H9 (cell line): ENCODE measurements at regions not wholly inside any gene's neighbourhood (a gene's known extent, or its start where the extent isn't known, plus 50 kb on each side); places are given as distances from the start of the nearest gene placed in this dataset.

Source experiments
- DNase-seq: peaks from one replicate; pipeline ENCODE4 v3.0.0-alpha.2; 2017
- H2AFZ ChIP-seq: one replicate; pipeline ENCODE4 v1.6.1; 2013; ENCODE audit warnings: mild to moderate bottlenecking, low read length, control low read depth, moderate library complexity
- H2AK5ac ChIP-seq: 2 replicates; pipeline ENCODE4 v1.6.1; 2013; ENCODE audit warnings: low read length, control low read depth, mixed read lengths; ENCODE audit not compliant: insufficient read length
- H2BK120ac ChIP-seq: one replicate; pipeline ENCODE4 v1.6.1; 2013; ENCODE audit warnings: low read depth, mild to moderate bottlenecking, low read length, control low read depth, inconsistent platforms; ENCODE audit not compliant: poor library complexity, severe bottlenecking
- H2BK12ac ChIP-seq: 2 replicates; pipeline ENCODE4 v1.6.1; 2013; ENCODE audit warnings: low read length, control low read depth, mixed read lengths, low read depth; ENCODE audit not compliant: insufficient read length
- H2BK15ac ChIP-seq: 2 replicates; pipeline ENCODE4 v1.6.1; 2013; ENCODE audit warnings: low read depth, low read length, control low read depth
- H2BK20ac ChIP-seq: one replicate; pipeline ENCODE4 v1.6.1; 2013; ENCODE audit warnings: low read depth, mild to moderate bottlenecking, low read length, control low read depth, inconsistent platforms; ENCODE audit not compliant: poor library complexity, severe bottlenecking
- H2BK5ac ChIP-seq: 2 replicates; pipeline ENCODE4 v1.6.1; 2013; ENCODE audit warnings: low read length, control low read depth, mixed read lengths; ENCODE audit not compliant: insufficient read length
- H3K14ac ChIP-seq: 2 replicates; pipeline ENCODE4 v1.6.1; 2013; ENCODE audit warnings: low read length, control low read depth; ENCODE audit not compliant: insufficient read depth
- H3K18ac ChIP-seq: 2 replicates; pipeline ENCODE4 v1.6.1; 2013; ENCODE audit warnings: low read depth, mild to moderate bottlenecking, mixed read lengths, low read length, control low read depth; ENCODE audit not compliant: insufficient read length
- H3K23ac ChIP-seq: 2 replicates; pipeline ENCODE4 v1.6.1; 2013; ENCODE audit warnings: low read length, control low read depth, mixed read lengths, low read depth; ENCODE audit not compliant: insufficient read length
- H3K23me2 ChIP-seq: 2 replicates; pipeline ENCODE4 v1.6.1; 2013; ENCODE audit warnings: low read depth, mild to moderate bottlenecking, mixed read lengths, low read length, control low read depth; ENCODE audit not compliant: insufficient read length, poor library complexity, severe bottlenecking
- H3K27ac ChIP-seq: 2 replicates; pipeline ENCODE4 v1.5.1; 2013; ENCODE audit warnings: low read length, control low read depth, mixed read lengths, low read depth; ENCODE audit not compliant: insufficient read length
- H3K27me3 ChIP-seq: 2 replicates; pipeline ENCODE4 v1.6.1; 2013; ENCODE audit warnings: low read length, control low read depth, inconsistent platforms; ENCODE audit not compliant: insufficient read depth
- H3K4ac ChIP-seq: 2 replicates; pipeline ENCODE4 v1.6.1; 2013; ENCODE audit warnings: low read depth, mild to moderate bottlenecking, control low read depth, inconsistent platforms, low read length, moderate library complexity
- H3K4me1 ChIP-seq: 2 replicates; pipeline ENCODE4 v1.6.1; 2013; ENCODE audit warnings: low read length, control low read depth, inconsistent platforms; ENCODE audit not compliant: insufficient read depth
- H3K4me2 ChIP-seq: 2 replicates; pipeline ENCODE4 v1.6.1; 2013; ENCODE audit warnings: low read length, control low read depth, mixed read lengths; ENCODE audit not compliant: insufficient read length, insufficient read depth
- H3K56ac ChIP-seq: 2 replicates; pipeline ENCODE4 v1.6.1; 2013; ENCODE audit warnings: low read depth, mild to moderate bottlenecking, mixed read lengths, low read length, control low read depth; ENCODE audit not compliant: insufficient read length
- H3K79me1 ChIP-seq: 2 replicates; pipeline ENCODE4 v1.6.1; 2013; ENCODE audit warnings: low read depth, mild to moderate bottlenecking, moderate library complexity, low read length, control low read depth, inconsistent platforms; ENCODE audit not compliant: insufficient read depth, poor library complexity, severe bottlenecking
- H3K79me2 ChIP-seq: 2 replicates; pipeline ENCODE4 v1.6.1; 2013; ENCODE audit warnings: low read length, control low read depth, inconsistent platforms; ENCODE audit not compliant: insufficient read depth
- H3K9ac ChIP-seq: 2 replicates; pipeline ENCODE4 v1.6.1; 2013; ENCODE audit warnings: low read length, control low read depth, mixed read lengths; ENCODE audit not compliant: insufficient read length; ENCODE audit errors: extremely low read depth
- H3K9me3 ChIP-seq: one replicate; pipeline ENCODE4 v1.6.1; 2013; ENCODE audit warnings: low read depth, low read length, inconsistent platforms; ENCODE audit not compliant: control insufficient read depth
- H3T11ph ChIP-seq: one replicate; pipeline ENCODE4 v1.6.1; 2013; ENCODE audit warnings: mild to moderate bottlenecking, low read length, control low read depth, inconsistent platforms
- H4K20me1 ChIP-seq: one replicate; pipeline ENCODE4 v1.6.1; 2013; ENCODE audit not compliant: control insufficient read depth, insufficient read length, insufficient read depth
- H4K5ac ChIP-seq: 2 replicates; pipeline ENCODE4 v1.6.1; 2013; ENCODE audit warnings: low read depth, mild to moderate bottlenecking, mixed read lengths, low read length, control low read depth; ENCODE audit not compliant: insufficient read length
- H4K8ac ChIP-seq: replicated peaks from 2 replicates; pipeline ENCODE4 v1.6.1; 2013; ENCODE audit warnings: low read length, control low read depth, mixed read lengths, low read depth; ENCODE audit not compliant: insufficient read length
- H4K91ac ChIP-seq: 2 replicates; pipeline ENCODE4 v1.6.1; 2013; ENCODE audit warnings: low read depth, mild to moderate bottlenecking, moderate library complexity, mixed read lengths, low read length, control low read depth; ENCODE audit not compliant: insufficient read length
- H3K27ac Mint-ChIP-seq, 3 experiments: 2 replicates in 2 of 3; 3 replicates in 1 of 3; pipeline ENCODE4 v1.8.0; 2020 to 2021; ENCODE audit warnings: mixed read lengths in 3 of 3, mild to moderate bottlenecking in 1 of 3, moderate library complexity in 1 of 3
- H3K27me3 Mint-ChIP-seq: 2 replicates; pipeline ENCODE4 v1.8.0; 2021; ENCODE audit warnings: low read depth, mild to moderate bottlenecking, moderate library complexity, mixed read lengths
- H3K36me3 Mint-ChIP-seq, 3 experiments: 2 replicates in 2 of 3; 3 replicates in 1 of 3; pipeline ENCODE4 v1.8.0; 2020 to 2021; ENCODE audit warnings: low read depth in 3 of 3, mixed read lengths in 3 of 3; ENCODE audit not compliant: insufficient read depth in 1 of 3
- H3K4me1 Mint-ChIP-seq, 2 experiments: 2 replicates each; pipeline ENCODE4 v1.8.0; 2020; ENCODE audit warnings: mixed read lengths in 2 of 2
- H3K4me3 Mint-ChIP-seq, 2 experiments: 2 replicates in 1 of 2; 3 replicates in 1 of 2; pipeline ENCODE4 v1.8.0; 2020 to 2021; ENCODE audit warnings: mild to moderate bottlenecking in 2 of 2, mixed read lengths in 2 of 2, moderate library complexity in 1 of 2
- H3K9me3 Mint-ChIP-seq, 2 experiments: 2 replicates in 1 of 2; 3 replicates in 1 of 2; pipeline ENCODE4 v1.8.0; 2020; ENCODE audit warnings: mild to moderate bottlenecking in 2 of 2, mixed read lengths in 2 of 2, moderate library complexity in 1 of 2
- TF ChIP-seq, protein P1 (sequence below): fragments of 200-600 bp; sonication (generic); conservative IDR thresholded peaks from 3 replicates; pipeline ENCODE4 v1.8.0; 2021; ENCODE audit warnings: antibody characterized with exemption, mild to moderate bottlenecking

DNA sequence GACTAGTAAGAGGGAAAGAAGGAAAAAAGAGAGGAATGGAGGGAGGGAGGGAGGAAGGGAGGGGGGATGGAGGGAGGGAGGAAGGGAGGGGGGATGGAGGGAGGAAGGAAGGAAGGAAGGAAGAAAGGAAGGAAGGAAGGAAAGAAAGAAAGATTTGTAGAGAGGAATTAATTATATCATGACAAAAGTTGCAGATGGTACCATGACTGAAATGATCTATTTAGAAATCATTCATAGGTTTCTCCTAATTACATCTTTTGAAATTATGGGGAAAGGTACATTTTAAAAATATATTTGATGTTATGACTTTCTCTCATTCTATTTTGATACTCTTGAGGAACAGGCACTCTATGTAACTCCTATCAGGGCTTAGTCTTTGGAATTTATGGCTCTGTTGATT lies 236.2 kb upstream of the BTG1 start:
- Histone ChIP-seq H3K79me2 (no peaks in the 10 kb centered on the region), H3K4me2 (no peak overlapping the region), H2BK15ac (no peak overlapping the region), H3K23me2 (no peaks in the 10 kb centered on the region), H4K20me1 (no peaks in the 10 kb centered on the region), H3K23ac (no peak overlapping the region), H3K27me3 (no peaks in the 10 kb centered on the region), H3K14ac (no peak overlapping the region), H2BK5ac (no peak overlapping the region), H2BK120ac (no peak overlapping the region), H3T11ph (no peak overlapping the region), H3K18ac (no peak overlapping the region), H4K5ac (no peak overlapping the region), H3K4ac (no peak overlapping the region), H2BK12ac (no peak overlapping the region), H3K56ac (no peak overlapping the region), H2AK5ac (no peak overlapping the region), H3K27ac (no peak overlapping the region), H3K9ac (no peak overlapping the region), H4K8ac (no peak overlapping the region), H3K79me1 (no peaks in the 10 kb centered on the region), H3K9me3 (no peaks in the 10 kb centered on the region), H2AFZ (no peak overlapping the region), H4K91ac (no peak overlapping the region), H3K4me1 (no peaks in the 10 kb centered on the region), H2BK20ac (no peak overlapping the region)
- H3K4me3 Mint-ChIP-seq, result no peak overlapping the region
- TF ChIP-seq, protein P1, sequence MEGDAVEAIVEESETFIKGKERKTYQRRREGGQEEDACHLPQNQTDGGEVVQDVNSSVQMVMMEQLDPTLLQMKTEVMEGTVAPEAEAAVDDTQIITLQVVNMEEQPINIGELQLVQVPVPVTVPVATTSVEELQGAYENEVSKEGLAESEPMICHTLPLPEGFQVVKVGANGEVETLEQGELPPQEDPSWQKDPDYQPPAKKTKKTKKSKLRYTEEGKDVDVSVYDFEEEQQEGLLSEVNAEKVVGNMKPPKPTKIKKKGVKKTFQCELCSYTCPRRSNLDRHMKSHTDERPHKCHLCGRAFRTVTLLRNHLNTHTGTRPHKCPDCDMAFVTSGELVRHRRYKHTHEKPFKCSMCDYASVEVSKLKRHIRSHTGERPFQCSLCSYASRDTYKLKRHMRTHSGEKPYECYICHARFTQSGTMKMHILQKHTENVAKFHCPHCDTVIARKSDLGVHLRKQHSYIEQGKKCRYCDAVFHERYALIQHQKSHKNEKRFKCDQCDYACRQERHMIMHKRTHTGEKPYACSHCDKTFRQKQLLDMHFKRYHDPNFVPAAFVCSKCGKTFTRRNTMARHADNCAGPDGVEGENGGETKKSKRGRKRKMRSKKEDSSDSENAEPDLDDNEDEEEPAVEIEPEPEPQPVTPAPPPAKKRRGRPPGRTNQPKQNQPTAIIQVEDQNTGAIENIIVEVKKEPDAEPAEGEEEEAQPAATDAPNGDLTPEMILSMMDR, result no peak
- H3K27ac Mint-ChIP-seq, result no peak overlapping the region
- DNase-seq, result no peak
- H3K36me3 Mint-ChIP-seq, result peaks cover 0 to under 1% (median 0%) of the 10 kb centered on the region in 3 experiments; a peak in 1 of 7 replicates
- no peaks in the 10 kb centered on the region; a peak in 1 of 5 replicates for H3K9me3 Mint-ChIP-seq
- peaks cover 0 to under 1% of the 10 kb centered on the region in 2 experiments; a peak in 1 of 4 replicates for H3K4me1 Mint-ChIP-seq
- peaks cover 2% of the 10 kb centered on the region; the same call in 1 of the 2 replicates for H3K27me3 Mint-ChIP-seq
